Nephron progenitor cell (in vitro differentiated cells): ENCODE measurements at regions not wholly inside any gene's neighbourhood (a gene's known extent, or its start where the extent isn't known, plus 50 kb on each side); places are given as distances from the start of the nearest gene placed in this dataset.

Experiments used
- DNase-seq: peaks from one replicate; pipeline ENCODE4 v3.0.0; 2021
- H3K27ac Mint-ChIP-seq: 2 replicates; pipeline ENCODE4 v1.8.0; 2021; ENCODE audit warnings: mild to moderate bottlenecking, moderate library complexity, mixed read lengths
- H3K27me3 Mint-ChIP-seq: 2 replicates; pipeline ENCODE4 v1.8.0; 2021; ENCODE audit warnings: mild to moderate bottlenecking, low read depth, mixed read lengths; ENCODE audit not compliant: poor library complexity
- H3K36me3 Mint-ChIP-seq: 2 replicates; pipeline ENCODE4 v1.8.0; 2021; ENCODE audit warnings: low read depth, mixed read lengths
- H3K4me1 Mint-ChIP-seq: 2 replicates; pipeline ENCODE4 v1.8.0; 2021; ENCODE audit warnings: mixed read lengths
- H3K4me3 Mint-ChIP-seq: 2 replicates; pipeline ENCODE4 v1.8.0; 2021; ENCODE audit warnings: mild to moderate bottlenecking, moderate library complexity, mixed read lengths
- H3K9me3 Mint-ChIP-seq: 2 replicates; pipeline ENCODE4 v1.8.0; 2021; ENCODE audit warnings: mild to moderate bottlenecking, moderate library complexity, mixed read lengths
- CTCF ChIP-seq: fragments of 200-600 bp; sonication (generic); IDR thresholded peaks from 2 replicates; pipeline ENCODE4 v1.5.0; 2021; ENCODE audit warnings: antibody characterized with exemption

DNA sequence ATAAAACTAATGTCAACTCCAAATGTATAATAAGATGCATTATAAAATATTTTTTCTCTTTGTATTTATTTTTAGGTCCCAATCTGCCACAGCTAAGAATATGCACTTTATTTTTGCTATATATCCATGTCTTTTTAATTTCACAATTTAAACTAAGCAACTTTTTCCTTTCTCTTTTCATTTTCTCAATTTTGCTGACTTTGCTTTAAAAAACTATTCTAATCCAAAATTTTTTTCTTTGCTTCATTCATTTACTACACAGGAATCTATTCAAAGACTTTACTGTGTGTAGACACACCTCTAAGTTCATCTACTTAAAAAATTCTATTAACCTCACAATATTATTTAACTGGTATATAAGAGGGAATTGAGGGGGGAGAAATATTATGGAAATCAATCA is 201.9 kb downstream of the ADGRA3 start:
- no peaks in the 10 kb centered on the region for H3K36me3 Mint-ChIP-seq
- no peak for DNase-seq
- TF ChIP-seq CTCF: no peak
- peaks cover 20% of the 10 kb centered on the region for H3K4me1 Mint-ChIP-seq
- no peak overlapping the region for H3K27ac Mint-ChIP-seq
- no peaks in the 10 kb centered on the region for H3K27me3 Mint-ChIP-seq
- H3K9me3 Mint-ChIP-seq: no peaks in the 10 kb centered on the region
- no peak overlapping the region for H3K4me3 Mint-ChIP-seq

- Mint-ChIP-seq H3K4me3 (no peak overlapping the region), H3K9me3 (no peaks in the 10 kb centered on the region), H3K27ac (no peak overlapping the region), H3K27me3 (no peaks in the 10 kb centered on the region), H3K36me3 (no peaks in the 10 kb centered on the region), H3K4me1 (peaks cover 20% of the 10 kb centered on the region)
- no peak for TF ChIP-seq CTCF
- no peak for DNase-seq
Measured at GRCh38 chr4:22312113-22312512, 203.8 kb downstream of the ADGRA3 start.

DNA sequence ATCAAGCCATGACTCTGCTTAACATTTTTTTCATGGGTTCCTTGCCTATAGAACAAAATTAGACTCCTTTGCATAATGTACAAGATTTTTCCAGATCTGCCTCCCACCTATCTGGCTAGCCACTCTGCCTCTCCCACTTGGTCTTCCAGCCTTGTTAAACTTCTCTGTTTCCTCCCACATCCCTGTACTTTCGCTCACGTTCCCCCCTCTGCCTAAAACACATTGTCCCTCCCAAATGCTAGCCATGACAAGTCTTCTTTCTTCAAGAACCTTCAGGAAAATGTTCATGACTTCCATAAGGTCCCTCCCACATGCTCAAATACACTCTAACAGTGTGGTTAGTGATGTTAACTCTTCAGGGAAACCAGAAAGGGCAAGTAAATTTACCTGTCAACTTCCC is 214.6 kb downstream of the ADGRA3 start:
- Mint-ChIP-seq H3K4me3 (no peak overlapping the region), H3K4me1 (no peaks in the 10 kb centered on the region), H3K27ac (no peak overlapping the region), H3K27me3 (peaks cover 3% of the 10 kb centered on the region), H3K9me3 (peaks cover 34% of the 10 kb centered on the region), H3K36me3 (peaks cover 6% of the 10 kb centered on the region)
- DNase-seq: no peak
- no peak for TF ChIP-seq CTCF

GRCh38 chr4:22299678-22300077 is 216.2 kb downstream of the ADGRA3 start:
- H3K4me3 Mint-ChIP-seq: no peak overlapping the region
- H3K9me3 Mint-ChIP-seq: peaks cover 27% of the 10 kb centered on the region
- no peak for TF ChIP-seq CTCF
- H3K36me3 Mint-ChIP-seq: peaks cover 6% of the 10 kb centered on the region
- H3K4me1 Mint-ChIP-seq: no peaks in the 10 kb centered on the region
- DNase-seq: no peak
- H3K27me3 Mint-ChIP-seq: peaks cover 3% of the 10 kb centered on the region
- H3K27ac Mint-ChIP-seq: no peak overlapping the region

DNA sequence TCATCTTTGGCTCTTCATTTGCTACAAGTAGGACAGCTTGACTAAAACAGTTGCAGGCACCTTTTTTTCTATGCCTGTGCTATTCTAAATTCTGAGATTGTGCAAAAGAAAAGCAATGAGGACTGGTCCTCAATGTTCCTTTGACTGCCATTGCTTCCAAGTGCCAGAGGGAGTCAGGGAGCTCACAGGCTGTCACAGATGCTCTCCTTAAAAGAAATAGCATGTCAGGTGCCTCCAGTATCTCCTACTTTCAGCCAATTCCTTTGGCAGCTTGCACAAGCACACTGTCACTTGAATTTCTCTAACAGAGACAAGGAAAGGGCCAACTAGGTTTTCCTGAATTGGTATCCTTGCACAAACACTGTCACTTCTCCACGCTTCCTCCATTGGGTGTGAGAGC is 228.2 kb downstream of the ADGRA3 start:
- TF ChIP-seq CTCF: no peak
- peaks cover 9% of the 10 kb centered on the region for H3K27me3 Mint-ChIP-seq
- no peaks in the 10 kb centered on the region for H3K36me3 Mint-ChIP-seq
- peaks cover 8% of the 10 kb centered on the region for H3K9me3 Mint-ChIP-seq
- H3K4me1 Mint-ChIP-seq: no peaks in the 10 kb centered on the region
- no peak overlapping the region for H3K27ac Mint-ChIP-seq
- no peak for DNase-seq
- H3K4me3 Mint-ChIP-seq: no peak overlapping the region

GRCh38 chr4:22268350-22269025 is 247.4 kb downstream of the ADGRA3 start:
- no peaks in the 10 kb centered on the region for H3K36me3 Mint-ChIP-seq
- H3K9me3 Mint-ChIP-seq: no peaks in the 10 kb centered on the region
- no peaks in the 10 kb centered on the region for H3K27me3 Mint-ChIP-seq
- H3K27ac Mint-ChIP-seq: no peak overlapping the region
- DNase-seq: no peak
- H3K4me3 Mint-ChIP-seq: no peak overlapping the region
- no peaks in the 10 kb centered on the region for H3K4me1 Mint-ChIP-seq
- no peak for TF ChIP-seq CTCF
